Cardiac fibroblast (primary cell): ENCODE measurements at regions not wholly inside any gene's neighbourhood (a gene's known extent, or its start where the extent isn't known, plus 50 kb on each side); places are given as distances from the start of the nearest gene placed in this dataset.

Experiments used
- DNase-seq, 2 donors: peaks; one replicate each; pipeline versions ENCODE4 v3.0.0 to v3.0.0-alpha.2; 2010; ENCODE audit warnings: low read depth in 2 of 2
- H3K4me3 ChIP-seq, 2 donors: replicated peaks in 1 of 2; 1 replicate in 1 of 2; 2 replicates in 1 of 2; pipeline ENCODE4 v1.5.1; 2011; ENCODE audit warnings: low read depth in 2 of 2, low read length in 2 of 2, mild to moderate bottlenecking in 2 of 2, moderate library complexity in 1 of 2
- CTCF ChIP-seq: IDR thresholded peaks from one replicate; pipeline ENCODE4 v1.5.1; 2011; ENCODE audit warnings: low read depth, mild to moderate bottlenecking, low read length, inconsistent platforms

- no peak for TF ChIP-seq CTCF
- no peak for DNase-seq
- no peak overlapping the region for H3K4me3 ChIP-seq
Measured at GRCh38 chr2:177073611-177074010, 139.0 kb upstream of the HNRNPA3 start.

GRCh38 chr2:177074099-177074710, 138.4 kb upstream of the HNRNPA3 start:
- no peak overlapping the region for H3K4me3 ChIP-seq
- TF ChIP-seq CTCF: no peak
- DNase-seq: no peak

- DNase-seq: no peak
- TF ChIP-seq CTCF: no peak
- no peak overlapping the region for H3K4me3 ChIP-seq
Measured at GRCh38 chr2:177075254-177075653, 137.3 kb upstream of the HNRNPA3 start.

GRCh38 chr2:177076636-177077179, 135.9 kb upstream of the HNRNPA3 start:
- no peak overlapping the region for H3K4me3 ChIP-seq
- TF ChIP-seq CTCF: no peak
- DNase-seq: no peak

GRCh38 chr2:177077778-177078177, 134.8 kb upstream of the HNRNPA3 start:
- DNase-seq: no peak
- no peak for TF ChIP-seq CTCF

GRCh38 chr2:177078416-177078815, 134.2 kb upstream of the HNRNPA3 start:
- no peak for TF ChIP-seq CTCF

More at GRCh38 chr2:177077778-177078177, 134.8 kb upstream of the HNRNPA3 start:
- no peak overlapping the region for H3K4me3 ChIP-seq

GRCh38 chr2:177078855-177079254, 133.7 kb upstream of the HNRNPA3 start:
- no peak for TF ChIP-seq CTCF
- no peak for DNase-seq
- no peak overlapping the region for H3K4me3 ChIP-seq

More at GRCh38 chr2:177078416-177078815, 134.2 kb upstream of the HNRNPA3 start:
- H3K4me3 ChIP-seq: no peak overlapping the region
- DNase-seq: peak; percentile 5 to 22
